ENCODE measurements at regions not wholly inside any gene's neighbourhood (a gene's known extent, or its start where the extent isn't known, plus 50 kb on each side); places are given as distances from the start of the nearest gene placed in this dataset.
"Not testable (repeated sequence)": the region's sequence is repeated elsewhere in the genome, so short reads cannot be mapped to it uniquely, and the experiment has no call there.

DNA sequence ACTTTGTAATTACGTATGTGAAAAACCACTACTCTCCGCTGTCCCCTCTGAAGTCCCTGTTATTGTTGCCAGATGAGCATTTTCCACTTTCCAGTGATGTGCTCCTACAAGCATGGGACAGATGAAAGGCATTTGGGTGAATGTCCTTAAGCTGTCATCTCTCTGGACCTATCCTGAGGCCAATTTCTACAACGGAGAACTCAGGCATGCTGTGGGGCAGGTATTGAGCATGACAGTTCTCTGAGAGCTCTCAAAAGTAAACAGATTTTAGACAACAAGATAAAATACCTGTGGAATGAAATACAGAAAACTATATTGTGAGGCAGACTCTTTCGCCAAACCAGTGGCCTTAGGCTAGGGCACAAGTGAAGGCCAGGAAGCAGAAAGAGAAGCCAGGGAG lies 656.5 kb upstream of the NR2F2 start:
- no peak for DNase-seq (ENCODE audit: low read depth)

DNA sequence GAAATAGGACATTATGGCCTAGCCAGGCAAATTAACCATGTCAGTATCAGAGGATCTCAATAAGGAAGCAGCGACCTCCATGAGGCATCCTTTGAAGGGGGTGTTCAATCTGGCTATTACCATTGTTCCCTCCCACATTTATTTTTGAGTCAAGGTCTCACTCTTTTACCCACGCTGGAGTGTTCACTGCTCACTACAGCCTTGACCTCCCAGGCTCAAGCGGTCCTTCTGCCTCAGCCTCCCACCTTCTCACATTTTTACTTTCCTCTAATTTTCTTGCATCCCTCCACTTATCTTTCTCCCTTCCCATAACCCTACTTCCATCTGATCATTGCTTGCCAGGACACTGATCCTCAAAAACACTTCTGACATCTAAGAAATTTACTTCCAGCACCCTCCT lies 654.0 kb upstream of the NR2F2 start:
- no peak for DNase-seq (ENCODE audit: low read depth)

- no peak for DNase-seq (ENCODE audit: low read depth)
Observed at GRCh38 chr15:95679847-95680582, 650.5 kb upstream of the NR2F2 start.

GRCh38 chr15:95680728-95681127 lies 649.8 kb upstream of the NR2F2 start:
- peak; percentile 18 for DNase-seq (ENCODE audit: low read depth)

DNA sequence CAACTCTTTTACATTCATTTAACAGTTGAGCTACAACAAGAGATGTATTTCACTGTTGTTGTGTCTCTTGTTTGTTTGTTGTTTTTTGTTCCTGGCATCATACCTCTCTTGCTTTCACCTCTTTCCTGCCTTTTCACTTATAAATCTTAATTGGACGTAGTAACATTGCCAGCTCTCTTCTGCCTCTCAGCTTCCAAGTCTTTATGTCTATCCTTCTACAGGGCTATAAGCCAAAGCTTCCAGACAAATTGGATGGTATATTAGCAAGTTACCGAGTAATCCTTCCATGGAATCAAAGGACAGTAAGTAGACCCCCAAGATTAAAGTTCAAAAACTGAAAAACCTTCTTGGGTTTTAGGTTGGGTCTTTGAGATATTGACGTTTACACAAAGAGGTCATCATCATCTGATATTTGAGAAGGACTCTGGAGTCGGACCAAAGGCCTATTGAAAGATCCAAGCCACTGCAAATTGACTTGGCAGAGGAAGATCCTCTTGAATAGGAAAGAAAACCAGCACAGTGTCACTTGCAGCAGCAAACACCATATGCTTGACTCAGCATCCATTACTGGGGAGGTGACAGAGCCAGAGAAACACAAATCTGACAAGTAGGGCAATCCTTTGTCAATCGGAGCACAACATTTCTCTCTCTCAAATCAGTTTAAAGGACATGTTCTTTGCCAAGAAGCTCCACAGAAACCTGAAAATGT lies 648.5 kb upstream of the NR2F2 start:
- DNase-seq (ENCODE audit: low read depth) = peak; percentile 26

DNA sequence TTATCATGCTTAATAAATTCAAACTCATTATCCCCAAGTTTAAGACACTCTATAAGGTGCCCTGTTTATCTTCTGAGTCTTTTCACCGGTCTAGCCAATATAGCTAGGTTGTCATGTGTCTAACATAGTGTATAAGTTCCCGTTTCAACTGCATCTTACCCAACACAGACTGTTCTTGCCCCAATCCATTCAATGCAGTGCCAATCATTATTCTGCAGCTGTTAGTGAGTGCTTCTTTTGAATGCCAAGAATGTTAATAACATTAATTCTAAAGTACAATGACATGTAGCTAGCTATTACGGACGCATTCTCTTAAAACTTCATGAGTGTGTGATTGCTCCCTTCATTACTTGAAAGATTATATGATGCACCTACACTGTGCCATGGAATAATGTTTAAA lies 646.4 kb upstream of the NR2F2 start:
- DNase-seq (ENCODE audit: low read depth) = peak; percentile 16

GRCh38 chr15:95684693-95685115 lies 645.8 kb upstream of the NR2F2 start:
- DNase-seq (ENCODE audit: low read depth) = peak; percentile 73

- DNase-seq (ENCODE audit: low read depth) = no peak
Observed at GRCh38 chr15:95687061-95687460, 643.4 kb upstream of the NR2F2 start.

GRCh38 chr15:95687686-95688085 lies 642.8 kb upstream of the NR2F2 start:
- peak; percentile 16 for DNase-seq (ENCODE audit: low read depth)

GRCh38 chr15:95690631-95691340 lies 639.7 kb upstream of the NR2F2 start:
- no peak for DNase-seq (ENCODE audit: low read depth)

DNA sequence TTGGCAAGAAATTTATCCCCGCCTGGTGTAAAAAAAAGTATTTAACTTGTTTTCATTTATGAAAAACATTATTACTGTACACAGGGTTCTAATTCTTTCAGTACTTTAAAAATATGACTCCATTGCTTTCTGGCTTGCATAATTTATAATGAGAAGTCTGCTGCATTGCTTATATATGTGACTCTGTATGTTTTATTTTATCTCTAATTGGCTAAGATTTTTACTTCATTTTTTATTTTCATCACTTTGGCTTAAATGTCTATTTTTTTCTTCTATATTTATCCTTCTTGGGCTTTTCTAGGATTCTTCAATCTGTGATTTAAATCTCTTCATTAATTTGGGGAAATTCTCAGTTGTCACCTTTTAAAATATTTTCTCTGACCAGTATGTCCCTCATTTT lies 636.6 kb upstream of the NR2F2 start:
- no peak for DNase-seq (ENCODE audit: low read depth)

GRCh38 chr15:95698230-95698629 lies 632.3 kb upstream of the NR2F2 start:
- DNase-seq (ENCODE audit: low read depth) = peak; percentile 33

GRCh38 chr15:95698951-95699350 lies 631.5 kb upstream of the NR2F2 start:
- DNase-seq (ENCODE audit: low read depth) = no peak

- no peak for DNase-seq (ENCODE audit: low read depth)
Observed at GRCh38 chr15:95699578-95699977, 630.9 kb upstream of the NR2F2 start.

- DNase-seq (ENCODE audit: low read depth) = not testable (repeated sequence)
Observed at GRCh38 chr15:95700692-95701091, 629.8 kb upstream of the NR2F2 start.

- no peak for DNase-seq (ENCODE audit: low read depth)
Observed at GRCh38 chr15:95701410-95701809, 629.1 kb upstream of the NR2F2 start.

GRCh38 chr15:95709959-95710695 lies 620.4 kb upstream of the NR2F2 start:
- no peak for DNase-seq (ENCODE audit: low read depth)

DNA sequence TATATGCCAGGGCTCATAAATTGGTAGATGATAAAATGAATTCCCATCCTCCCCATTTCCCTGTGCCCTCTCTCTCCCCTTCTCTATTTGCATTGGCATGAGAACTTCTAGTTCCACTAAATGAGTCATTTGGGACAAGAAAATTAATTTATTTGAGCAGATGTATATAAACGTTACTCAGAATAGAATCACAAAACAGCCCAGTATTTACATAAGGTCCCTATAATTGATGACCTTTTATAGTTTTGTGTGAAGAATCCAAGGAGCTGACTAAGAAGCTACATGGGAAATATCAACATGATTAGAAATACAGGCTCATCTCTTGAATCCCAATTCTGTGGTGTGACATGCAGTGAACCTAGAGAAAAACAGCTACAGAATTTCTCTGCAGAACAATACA lies 617.7 kb upstream of the NR2F2 start:
- DNase-seq (ENCODE audit: low read depth) = no peak

DNA sequence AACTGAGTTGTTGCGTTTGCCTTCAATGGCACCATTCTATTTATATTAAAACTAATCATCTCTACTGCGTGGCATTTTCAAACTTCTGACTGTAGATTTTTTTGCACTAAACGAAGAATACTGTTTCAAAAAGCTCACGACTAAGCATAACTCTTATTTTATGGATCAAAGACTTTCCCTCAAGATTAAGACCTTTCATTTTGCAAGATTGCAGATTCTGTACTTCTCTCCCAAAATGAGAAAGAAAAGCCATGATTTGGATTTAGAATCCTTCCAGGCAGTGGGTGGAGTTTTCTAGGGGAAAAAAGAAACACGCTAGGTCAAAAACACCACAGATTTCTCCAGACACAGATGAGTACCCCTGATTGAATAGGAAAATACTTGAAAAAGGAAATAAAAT lies 617.2 kb upstream of the NR2F2 start:
- DNase-seq (ENCODE audit: low read depth) = no peak

GRCh38 chr15:95715116-95715903 lies 615.2 kb upstream of the NR2F2 start:
- peak; percentile 19 for DNase-seq (ENCODE audit: low read depth)

Measured in myocyte (in vitro differentiated cells).